ENCODE measurements at regions not wholly inside any gene's neighbourhood (a gene's known extent, or its start where the extent isn't known, plus 50 kb on each side); places are given as distances from the start of the nearest gene placed in this dataset.

DNA sequence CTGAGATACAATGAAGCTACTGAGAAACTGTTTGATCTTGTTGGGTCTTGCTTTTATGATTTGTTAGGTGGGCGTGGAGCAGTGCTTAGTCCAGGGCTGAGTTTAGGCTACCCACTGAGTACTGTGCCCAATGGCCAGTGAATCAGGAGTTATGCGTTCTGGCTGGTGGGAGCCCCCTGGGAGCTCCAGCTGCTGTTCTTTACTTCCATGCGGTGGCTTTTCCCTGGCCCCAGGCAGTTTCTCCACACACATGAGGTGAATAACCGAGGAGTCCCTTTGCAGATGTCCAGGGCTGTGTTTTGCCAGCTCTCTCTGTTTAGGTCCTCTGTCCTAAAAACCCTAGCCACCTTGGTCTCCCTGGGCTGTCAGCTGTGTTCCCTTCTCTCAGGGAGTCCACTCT, 106.5 kb downstream of the KLF13 start:
- TF ChIP-seq ZFX (IDR thresholded peaks at IDR 0.05): no peak
- no peak for TF ChIP-seq CTCF (conservative IDR thresholded peaks at IDR 0.05)
- no peak overlapping the region for H3K27ac ChIP-seq

DNA sequence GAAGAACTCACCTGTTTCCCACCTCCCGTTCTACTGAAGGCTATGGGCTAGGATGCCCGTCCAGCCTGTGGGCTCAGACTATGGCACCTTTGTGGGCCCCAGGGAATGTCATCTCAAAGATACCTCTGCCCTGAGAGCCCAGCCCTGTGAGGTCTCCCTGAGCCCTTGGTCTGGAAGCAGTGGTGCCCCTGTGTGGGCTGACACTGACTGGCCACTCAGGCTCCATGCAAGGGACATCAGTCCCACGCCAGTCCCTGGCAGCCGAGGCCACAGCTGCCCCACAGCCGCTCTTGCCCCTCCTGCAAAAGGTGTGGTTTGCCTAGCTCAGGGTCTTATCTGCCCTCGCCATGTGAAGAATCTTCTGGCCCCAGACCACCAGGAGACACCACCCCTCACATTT, 106.9 kb downstream of the KLF13 start:
- TF ChIP-seq CTCF (conservative IDR thresholded peaks at IDR 0.05) (no peak), ZFX (IDR thresholded peaks at IDR 0.05) (no peak)
- H3K27ac ChIP-seq: no peak overlapping the region

DNA sequence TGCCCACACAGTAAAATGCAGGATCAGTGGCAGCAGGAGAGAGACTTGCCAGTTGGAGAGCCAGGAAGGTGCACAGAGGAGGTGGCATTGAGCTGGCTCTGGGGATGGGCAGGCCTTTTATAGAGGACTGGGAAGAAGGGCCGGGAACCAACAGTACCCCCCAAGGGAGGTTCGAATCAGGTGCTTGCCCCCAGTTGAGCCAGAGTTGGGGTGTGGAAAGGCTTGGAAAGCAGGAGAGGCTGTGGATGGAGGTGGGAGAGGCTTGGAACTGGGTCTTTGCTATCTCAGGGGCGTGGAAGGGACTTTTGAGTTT, 107.6 kb downstream of the KLF13 start:
- TF ChIP-seq CTCF (conservative IDR thresholded peaks at IDR 0.05): no peak
- no peak for TF ChIP-seq ZFX (IDR thresholded peaks at IDR 0.05)
- no peak overlapping the region for H3K27ac ChIP-seq

DNA sequence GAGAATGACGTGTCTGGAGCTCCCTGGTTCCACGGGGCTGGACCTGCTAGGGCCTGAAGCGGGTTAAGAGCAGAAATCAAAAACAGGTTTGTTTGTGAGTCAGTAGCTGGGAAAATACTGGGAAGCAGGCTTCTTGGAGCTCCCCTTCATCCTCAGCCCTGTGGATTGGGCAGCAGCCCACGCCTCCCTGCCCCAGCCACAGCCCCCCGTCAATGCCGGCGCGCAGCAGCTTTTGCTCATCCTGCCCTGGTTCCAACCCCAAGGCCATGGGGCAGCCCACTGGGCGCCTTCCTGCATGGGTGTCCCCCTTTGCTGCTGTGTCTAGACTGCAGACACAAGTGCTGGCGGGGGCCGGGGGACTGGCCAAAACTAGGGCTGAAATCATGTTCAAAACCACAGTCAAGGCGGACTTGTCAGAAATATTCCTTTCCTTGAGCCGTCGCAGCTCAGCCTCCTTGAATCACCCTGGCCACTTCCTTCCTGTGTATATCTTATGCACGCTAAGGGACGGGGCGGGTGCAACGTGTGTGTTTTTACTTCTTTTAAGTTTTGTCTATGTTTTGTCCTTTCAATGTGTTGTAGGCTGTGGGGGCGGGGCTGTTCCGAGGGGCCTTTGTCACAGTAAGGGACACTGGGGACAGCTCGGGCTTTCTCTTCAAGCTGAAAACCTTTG, 108.1 kb downstream of the KLF13 start:
- no peak overlapping the region for H3K27ac ChIP-seq
- TF ChIP-seq CTCF (conservative IDR thresholded peaks at IDR 0.05) (no peak), ZFX (IDR thresholded peaks at IDR 0.05) (no peak)

DNA sequence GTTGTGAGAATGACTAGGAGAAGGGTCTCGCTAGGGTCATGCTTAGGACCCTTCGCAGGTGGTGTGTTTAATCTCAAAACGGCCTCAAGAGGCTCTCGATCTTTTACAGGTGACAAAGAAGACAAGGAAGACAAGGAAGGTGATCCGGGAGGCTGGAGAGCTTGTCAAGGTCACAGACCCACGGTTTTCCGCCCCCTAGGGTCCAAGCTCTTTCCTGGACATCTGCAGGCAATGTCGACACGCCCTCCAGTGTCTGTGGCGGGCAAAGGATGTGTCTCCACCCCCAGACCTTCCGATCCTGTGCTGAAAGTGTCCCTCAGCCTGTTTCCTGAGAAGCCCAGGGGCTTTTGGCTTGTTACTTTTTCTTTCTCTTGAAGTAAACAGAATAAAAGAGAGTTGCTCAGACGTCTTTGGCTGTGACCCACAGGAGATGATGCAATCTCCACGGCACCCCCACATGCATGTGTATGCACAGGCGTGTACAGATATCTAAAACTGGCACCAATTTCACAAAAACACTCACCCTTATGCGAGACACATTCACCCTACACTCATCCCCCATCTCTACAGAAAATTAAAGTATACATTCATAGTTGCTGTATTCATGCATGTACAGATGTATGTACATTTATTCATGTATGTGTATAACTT, 108.8 kb downstream of the KLF13 start:
- H3K27ac ChIP-seq: no peak overlapping the region
- TF ChIP-seq CTCF (conservative IDR thresholded peaks at IDR 0.05): peak; percentile 77
- no peak for TF ChIP-seq ZFX (IDR thresholded peaks at IDR 0.05)

DNA sequence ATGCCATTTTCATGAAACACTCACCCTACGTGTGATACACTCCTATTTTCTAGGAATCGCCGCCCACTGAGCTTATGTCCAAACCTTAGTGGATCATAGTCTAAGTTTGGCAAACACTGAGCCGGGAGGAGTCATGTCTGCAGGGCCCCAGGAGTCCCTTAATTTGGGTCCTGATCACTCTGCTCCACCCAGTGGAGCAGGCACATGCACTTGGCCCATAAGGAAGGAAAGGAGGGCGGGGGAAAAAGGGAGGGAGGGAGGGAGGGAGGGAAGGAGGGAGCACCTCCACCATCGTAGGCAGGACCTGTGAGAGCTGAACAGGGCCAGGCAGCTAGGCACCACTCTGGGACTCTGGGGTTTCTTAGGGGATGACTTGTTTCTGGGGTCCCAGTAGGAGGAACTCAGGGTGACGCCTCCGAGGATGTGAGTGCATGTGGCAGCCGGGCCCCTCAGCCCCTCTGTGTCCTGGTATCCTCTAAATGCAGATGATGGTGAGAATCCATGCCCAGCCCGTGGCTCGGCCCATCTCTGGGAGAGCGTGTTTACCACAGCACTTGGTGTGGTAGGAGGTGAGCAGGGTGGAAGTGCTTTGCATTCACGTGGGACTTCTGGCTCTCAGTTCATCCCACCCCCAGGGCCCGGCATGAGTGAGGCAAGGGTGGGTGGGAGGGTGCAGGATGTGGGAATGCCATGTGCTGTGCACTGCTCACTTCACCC, 109.4 kb downstream of the KLF13 start:
- H3K27ac ChIP-seq: no peak overlapping the region
- TF ChIP-seq CTCF (conservative IDR thresholded peaks at IDR 0.05) (no peak), ZFX (IDR thresholded peaks at IDR 0.05) (no peak)

GRCh38 chr15:31437686-31438085, 111.1 kb downstream of the KLF13 start:
- no peak overlapping the region for H3K27ac ChIP-seq
- TF ChIP-seq ZFX (IDR thresholded peaks at IDR 0.05): no peak
- TF ChIP-seq CTCF (conservative IDR thresholded peaks at IDR 0.05): no peak

Data from C4-2B (cell line).